GM10266 (cell line): ENCODE measurements at regions not wholly inside any gene's neighbourhood (a gene's known extent, or its start where the extent isn't known, plus 50 kb on each side); places are given as distances from the start of the nearest gene placed in this dataset.

Experiments used
- DNase-seq: peaks from one replicate; pipeline ENCODE4 v3.0.0; 2012; ENCODE audit errors: extremely low spot score
- CTCF ChIP-seq: IDR thresholded peaks from 2 replicates; pipeline ENCODE4 v1.5.1; 2012; ENCODE audit warnings: mild to moderate bottlenecking, low read depth; ENCODE audit not compliant: control insufficient read depth, insufficient read depth; ENCODE audit errors: missing control alignments

GRCh38 chr17:71821511-71821910 lies 299.3 kb upstream of the SOX9 start:
- DNase-seq: no peak

GRCh38 chr17:71824671-71825070 lies 296.1 kb upstream of the SOX9 start:
- no peak for TF ChIP-seq CTCF
- DNase-seq: no peak

More at GRCh38 chr17:71821511-71821910, 299.3 kb upstream of the SOX9 start:
- no peak for TF ChIP-seq CTCF

GRCh38 chr17:71825687-71826086 lies 295.1 kb upstream of the SOX9 start:
- no peak for DNase-seq
- TF ChIP-seq CTCF: no peak

GRCh38 chr17:71828182-71828596 lies 292.6 kb upstream of the SOX9 start:
- DNase-seq: no peak
- TF ChIP-seq CTCF: no peak

- no peak for DNase-seq
- TF ChIP-seq CTCF: no peak
Measured at GRCh38 chr17:71830866-71831265, 290.0 kb upstream of the SOX9 start.

- no peak for DNase-seq
- no peak for TF ChIP-seq CTCF
Measured at GRCh38 chr17:71842986-71843385, 277.8 kb upstream of the SOX9 start.

GRCh38 chr17:71845337-71845736 lies 275.5 kb upstream of the SOX9 start:
- no peak for DNase-seq

More at GRCh38 chr17:71845337-71845736, 275.5 kb upstream of the SOX9 start:
- no peak for TF ChIP-seq CTCF
